ENCODE measurements at regions not wholly inside any gene's neighbourhood (a gene's known extent, or its start where the extent isn't known, plus 50 kb on each side); places are given as distances from the start of the nearest gene placed in this dataset.
"Not testable (repeated sequence)": the region's sequence is repeated elsewhere in the genome, so short reads cannot be mapped to it uniquely, and the experiment has no call there.

GRCh38 chr2:190742431-190742830 is 93.5 kb downstream of the NAB1 start:
- DNase-seq = no peak

DNA sequence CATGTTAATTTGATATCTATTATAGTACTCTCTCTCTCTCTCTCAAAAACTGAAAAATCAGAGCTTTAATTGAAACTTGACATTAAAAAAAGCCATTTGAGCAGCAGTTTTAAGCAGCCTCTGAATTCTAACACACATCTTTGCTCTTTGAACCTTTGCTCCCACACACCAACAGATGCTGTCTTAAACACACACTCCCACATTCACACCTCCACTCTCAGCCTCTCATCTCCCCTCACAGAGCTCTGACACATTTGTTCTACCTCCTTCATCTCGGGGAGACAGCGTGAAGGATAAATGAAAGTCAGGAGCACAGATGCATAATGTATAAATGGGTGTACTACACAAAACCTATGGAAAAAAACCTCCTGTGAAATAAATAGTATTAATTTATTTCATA is 95.2 kb downstream of the NAB1 start:
- no peak for DNase-seq

- DNase-seq = no peak
Measured at GRCh38 chr2:190746971-190747761, 98.3 kb downstream of the NAB1 start.

DNA sequence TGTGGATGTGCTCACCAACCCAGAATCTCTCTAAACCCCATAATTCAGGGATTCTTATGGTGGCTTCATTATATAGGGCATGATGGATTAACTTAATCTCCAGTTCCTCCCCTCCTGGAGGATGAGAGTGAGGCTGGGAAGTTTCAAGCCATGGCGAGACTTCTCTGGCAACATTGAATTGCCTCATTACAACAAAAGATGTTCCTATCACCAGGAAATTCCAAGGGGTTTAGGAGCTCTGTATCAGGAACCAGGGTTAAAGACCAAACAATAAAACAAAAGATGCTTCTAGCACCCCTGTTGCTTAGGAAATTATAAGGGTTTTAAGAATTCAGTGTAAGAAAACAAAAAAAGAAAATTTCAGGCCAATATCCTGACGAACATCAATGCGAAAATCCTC is 100.1 kb downstream of the NAB1 start:
- no peak for DNase-seq

- no peak for DNase-seq
Measured at GRCh38 chr2:190755772-190756415, 107.0 kb downstream of the NAB1 start.

- DNase-seq = no peak
Measured at GRCh38 chr2:190759749-190760213, 110.9 kb downstream of the NAB1 start.

DNA sequence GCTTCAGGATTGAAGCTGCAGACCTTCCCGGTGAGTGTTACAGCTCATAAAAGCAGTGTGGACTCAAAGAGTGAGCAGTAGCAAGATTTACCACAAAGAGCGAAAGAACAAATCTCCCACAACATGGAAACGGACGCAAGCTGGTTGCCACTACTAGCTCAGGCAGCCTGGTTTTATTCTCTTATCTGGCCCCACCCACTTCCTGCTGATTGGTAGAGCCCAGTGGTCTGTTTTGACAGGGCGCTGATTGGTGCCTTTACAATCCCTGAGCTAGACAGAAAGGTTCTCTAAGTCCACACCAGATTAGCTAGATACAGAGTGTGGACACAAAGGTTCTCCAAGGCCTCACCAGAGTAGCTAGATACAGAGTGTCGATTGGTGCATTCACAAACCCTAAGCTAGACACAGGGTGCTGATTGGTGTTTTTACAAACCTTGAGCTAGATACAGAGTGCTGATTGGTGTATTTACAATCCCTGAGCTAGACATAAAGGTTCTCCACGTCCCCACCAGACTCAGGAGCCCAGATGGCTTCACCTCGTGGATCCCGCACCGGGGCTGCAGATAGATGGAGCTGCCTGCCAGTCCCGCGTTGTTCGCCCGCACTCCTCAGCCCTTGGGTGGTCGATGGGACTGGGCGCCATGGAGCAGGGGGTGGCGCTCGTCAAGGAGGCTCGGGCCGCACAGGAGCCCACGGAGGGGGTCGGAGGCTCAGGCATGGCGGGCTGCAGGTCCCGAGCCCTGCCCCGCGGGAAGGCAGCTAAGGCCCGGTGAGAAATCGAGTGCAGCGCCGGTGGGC is 111.7 kb downstream of the NAB1 start:
- not testable (repeated sequence) for DNase-seq

GRCh38 chr2:190761216-190761615 is 112.3 kb downstream of the NAB1 start:
- DNase-seq = not testable (repeated sequence)

DNA sequence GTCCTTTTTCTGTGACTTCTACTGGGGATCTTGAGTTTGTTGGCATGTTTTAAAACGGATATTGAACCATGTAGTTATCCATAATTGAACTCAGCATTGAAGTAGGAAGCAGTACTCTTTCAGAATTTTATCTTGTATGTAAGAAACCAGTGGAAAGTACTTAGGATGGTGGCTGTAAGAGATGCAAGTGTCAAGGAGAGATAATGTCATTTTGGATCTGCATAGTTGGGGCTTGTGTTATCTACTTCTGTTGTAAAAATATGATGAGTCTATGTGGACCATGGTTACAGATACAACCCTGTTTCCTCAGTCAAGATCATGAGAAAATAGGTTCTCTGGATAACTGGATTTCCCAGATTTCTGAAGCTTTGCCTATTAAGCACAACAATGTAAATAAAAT is 113.7 kb downstream of the NAB1 start:
- DNase-seq = no peak

DNA sequence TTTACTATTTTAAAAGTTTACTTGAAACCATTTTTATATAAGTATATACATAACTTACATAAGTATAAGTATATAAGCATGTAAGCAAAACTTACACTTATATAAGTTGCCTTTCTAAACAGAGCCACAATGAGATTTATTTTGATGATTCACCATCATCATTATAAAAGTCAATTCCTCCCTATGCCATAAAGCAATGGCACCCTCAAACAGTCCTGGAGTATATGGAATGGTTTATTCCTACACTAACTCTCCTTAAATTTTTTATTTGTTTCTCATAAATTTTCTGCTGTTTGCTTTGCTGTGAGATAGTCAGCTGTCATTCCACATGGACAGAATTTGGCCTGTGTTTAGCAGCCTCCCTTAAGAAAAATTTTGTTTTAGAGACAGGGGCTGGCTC is 114.2 kb downstream of the NAB1 start:
- no peak for DNase-seq

DNA sequence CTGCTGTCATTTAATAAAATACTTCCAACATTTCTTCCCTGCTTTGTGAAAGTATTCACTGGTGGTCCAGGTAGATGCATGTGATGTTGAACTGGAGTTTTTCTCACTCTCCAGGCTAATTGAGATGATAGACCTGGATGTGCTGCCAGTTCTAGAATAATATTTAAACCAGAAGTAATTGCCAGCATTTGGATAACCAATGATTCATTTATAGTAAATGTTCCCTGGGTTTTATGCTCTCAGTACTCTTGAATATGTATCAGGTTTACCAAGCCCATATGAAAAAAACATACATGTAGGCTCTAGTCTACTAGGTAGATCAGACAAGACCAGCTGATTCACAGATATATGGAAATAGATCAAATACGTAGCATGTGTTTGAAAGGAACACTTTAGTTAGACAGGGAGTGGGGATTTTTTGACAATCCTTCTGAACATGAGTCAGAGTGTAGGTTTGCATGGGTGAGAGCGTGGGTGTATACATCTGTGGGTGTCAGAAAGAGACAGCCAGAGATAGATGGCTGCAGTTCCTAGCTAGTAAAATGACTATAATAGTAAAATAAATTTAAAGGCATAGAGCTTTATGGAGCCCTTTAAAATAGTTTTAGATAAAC is 115.1 kb downstream of the NAB1 start:
- peak; percentile 56 for DNase-seq

- DNase-seq = no peak
Measured at GRCh38 chr2:190765386-190766173, 115.0 kb upstream of the GLS start.

- DNase-seq = no peak
Measured at GRCh38 chr2:190766174-190766572, 114.4 kb upstream of the GLS start.

DNA sequence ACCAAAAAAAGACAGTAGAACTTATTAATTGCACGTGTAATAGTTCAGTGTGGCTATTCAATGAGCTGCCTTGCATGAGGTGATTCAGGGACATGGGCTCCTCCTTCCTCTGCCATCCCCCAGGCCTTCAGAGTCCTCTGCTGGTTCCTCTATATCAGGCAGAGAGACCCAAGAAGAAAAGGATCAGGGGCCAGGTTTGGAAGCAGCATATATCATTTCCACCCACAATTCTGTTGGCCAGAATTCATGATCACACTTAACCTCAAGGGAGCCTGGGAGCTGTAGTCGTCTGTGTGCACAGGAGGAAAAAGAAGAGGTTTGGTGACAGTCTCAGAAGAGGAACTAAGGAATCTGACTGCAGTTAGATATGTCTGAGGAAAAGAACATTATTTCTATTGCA is 114.0 kb upstream of the GLS start:
- DNase-seq = no peak

DNA sequence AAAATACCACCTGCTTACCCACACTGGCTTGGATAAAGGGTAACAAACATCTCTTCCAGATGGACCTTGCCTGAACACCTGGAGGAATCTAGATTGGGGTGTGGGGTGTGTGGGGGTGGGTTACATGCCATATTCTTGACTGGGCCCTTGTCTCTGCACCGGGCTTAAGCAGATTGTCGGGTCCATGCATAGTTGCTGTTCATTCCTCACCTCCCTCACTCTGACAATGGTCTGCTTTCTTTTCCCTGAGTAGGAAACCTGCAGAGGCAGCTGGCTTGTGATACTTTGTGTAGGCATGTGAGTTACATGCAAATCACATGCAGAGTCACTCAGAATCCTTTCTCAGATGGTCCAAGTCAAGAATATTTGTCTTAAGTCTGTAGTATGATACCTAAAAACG is 112.8 kb upstream of the GLS start:
- no peak for DNase-seq

- no peak for DNase-seq
Measured at GRCh38 chr2:190769258-190769657, 111.4 kb upstream of the GLS start.

DNA sequence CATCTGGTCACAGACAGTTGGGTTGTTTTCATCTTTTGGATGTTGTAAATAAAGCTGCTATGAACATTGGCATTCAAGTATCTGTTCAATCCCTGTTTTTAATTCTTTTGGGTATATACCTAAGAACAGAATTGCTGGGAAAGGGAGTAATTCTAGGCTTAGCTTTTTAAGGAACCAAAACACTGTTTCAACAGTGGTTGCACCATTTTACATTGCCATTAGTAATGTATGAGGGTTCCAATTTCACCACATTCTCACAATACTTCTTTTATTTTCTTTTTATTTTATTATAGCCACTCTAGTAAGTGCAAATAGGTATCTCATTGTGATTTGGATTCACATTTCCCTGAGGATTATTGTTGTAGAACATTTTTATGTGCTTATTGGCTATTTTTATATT is 108.9 kb upstream of the GLS start:
- no peak for DNase-seq

DNA sequence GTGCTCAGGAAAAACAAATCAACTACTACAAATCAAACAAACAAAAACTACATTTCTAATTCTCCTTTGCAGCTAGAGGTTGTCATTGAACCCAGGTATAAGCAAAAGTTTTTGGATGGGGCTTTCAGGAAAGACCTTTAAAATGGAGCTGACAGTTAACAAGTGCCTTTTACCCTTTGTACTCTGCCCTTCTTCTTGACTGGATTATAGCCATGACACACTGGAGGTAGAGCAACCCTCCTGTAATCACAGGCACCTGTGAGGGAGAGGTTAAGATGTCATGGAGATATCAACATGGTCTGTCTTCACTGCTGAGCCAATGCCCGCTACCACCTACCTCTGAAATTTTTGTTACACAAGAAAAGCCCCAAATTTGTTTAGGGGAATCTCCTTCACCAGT is 100.0 kb upstream of the GLS start:
- DNase-seq = no peak

- peak; percentile 43 for DNase-seq
Measured at GRCh38 chr2:190781604-190782198, 98.9 kb upstream of the GLS start.

- no peak for DNase-seq
Measured at GRCh38 chr2:190782264-190782663, 98.4 kb upstream of the GLS start.

DNA sequence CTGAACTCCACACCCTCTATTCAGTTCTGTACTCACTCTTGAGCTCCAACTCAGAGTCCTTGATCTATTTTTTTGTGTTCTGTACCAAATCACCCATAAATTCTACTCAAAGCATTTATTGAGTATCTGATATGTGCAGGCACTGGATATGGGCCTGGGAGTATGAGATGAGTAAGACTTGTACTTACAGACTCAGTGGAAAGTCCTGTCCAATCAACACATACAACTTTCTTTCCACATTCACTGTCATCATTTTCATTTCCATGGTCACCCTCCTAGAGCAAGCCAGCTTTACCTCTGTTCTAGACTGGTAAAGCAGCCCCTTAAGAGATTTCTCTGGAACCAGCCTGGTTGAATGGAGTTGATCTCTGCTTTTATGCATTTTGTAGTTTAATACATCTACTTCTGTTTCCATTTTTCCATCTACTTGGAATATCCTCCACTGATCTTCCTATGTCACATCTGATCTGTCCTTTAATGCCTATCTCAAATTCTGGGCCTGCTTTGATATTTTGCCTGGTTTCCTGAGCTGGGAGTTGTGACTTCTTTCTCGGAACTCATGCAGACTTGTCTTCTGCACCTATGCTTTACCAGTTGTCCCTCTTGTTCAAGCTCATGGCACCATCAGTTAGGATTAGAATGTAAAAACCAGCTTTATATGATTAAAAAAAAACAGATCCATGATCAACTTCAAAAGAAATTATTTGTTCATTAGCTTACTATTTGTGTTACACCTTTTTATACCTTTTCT is 96.9 kb upstream of the GLS start:
- DNase-seq = no peak
